ENCODE measurements at regions not wholly inside any gene's neighbourhood (a gene's known extent, or its start where the extent isn't known, plus 50 kb on each side); places are given as distances from the start of the nearest gene placed in this dataset.

GRCh38 chr21:24861471-24861870, 745.8 kb downstream of the MRPL39 start:
- no peak for DNase-seq

DNA sequence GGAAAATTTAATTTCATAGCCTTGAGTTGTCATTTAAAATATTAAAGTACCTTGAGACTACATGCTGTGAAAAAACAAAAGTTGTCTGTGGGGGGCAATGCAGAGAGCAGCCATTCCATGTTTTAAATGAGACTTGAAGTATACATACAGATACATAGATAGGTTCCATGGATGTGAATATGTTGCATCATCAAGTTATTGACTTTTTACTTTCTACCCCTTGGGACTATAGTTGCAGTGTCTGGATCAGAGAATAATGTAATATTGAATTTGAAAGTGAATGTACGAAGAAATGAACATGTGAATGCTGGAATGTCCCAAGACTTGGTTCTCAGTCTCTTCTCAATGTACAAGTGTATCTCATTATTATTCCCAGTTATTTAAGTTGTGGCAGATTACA, 751.0 kb downstream of the MRPL39 start:
- DNase-seq: no peak

GRCh38 chr21:24852610-24853195, 754.6 kb downstream of the MRPL39 start:
- DNase-seq: no peak

GRCh38 chr21:24850121-24850520, 757.2 kb downstream of the MRPL39 start:
- no peak for DNase-seq

DNA sequence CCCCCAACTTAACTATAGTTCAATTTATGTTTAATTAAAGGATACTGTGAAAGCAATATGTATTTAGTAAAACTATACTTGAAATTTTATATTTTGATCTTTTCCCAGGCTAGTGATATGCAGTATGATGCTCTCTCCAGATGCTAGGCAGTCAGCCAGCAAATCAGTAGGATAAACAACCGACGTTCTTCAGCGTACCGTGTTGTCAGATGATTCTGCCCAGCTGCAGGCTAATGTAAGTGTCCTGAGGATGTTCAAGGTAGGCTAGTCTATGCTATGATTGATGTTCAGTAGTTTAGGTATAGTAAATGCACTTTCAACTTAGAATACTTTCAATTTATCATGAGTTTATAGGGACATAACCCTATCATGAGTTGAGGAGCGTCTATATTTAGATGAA, 762.6 kb downstream of the MRPL39 start:
- no peak for DNase-seq

DNA sequence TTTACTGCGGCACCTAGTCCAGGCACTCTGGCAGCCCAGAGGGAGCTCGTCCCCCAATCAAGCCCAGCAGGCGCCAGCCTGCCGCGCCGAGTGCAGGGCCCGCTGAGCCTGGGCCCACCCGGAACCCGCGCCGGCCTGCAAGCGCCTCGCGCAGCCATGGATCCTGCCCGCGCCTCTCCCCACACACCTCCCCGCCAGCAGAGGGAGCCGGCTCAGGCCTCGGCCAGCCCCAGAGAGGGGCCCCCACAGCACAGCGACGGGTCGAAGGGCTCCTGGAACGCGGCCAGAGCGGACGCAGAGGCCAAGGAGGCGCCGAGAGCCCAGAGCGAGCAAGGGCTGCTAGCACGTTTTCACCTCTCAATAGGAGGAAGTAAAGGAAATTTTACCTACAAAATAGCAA, 767.0 kb downstream of the MRPL39 start:
- no peak for DNase-seq

DNA sequence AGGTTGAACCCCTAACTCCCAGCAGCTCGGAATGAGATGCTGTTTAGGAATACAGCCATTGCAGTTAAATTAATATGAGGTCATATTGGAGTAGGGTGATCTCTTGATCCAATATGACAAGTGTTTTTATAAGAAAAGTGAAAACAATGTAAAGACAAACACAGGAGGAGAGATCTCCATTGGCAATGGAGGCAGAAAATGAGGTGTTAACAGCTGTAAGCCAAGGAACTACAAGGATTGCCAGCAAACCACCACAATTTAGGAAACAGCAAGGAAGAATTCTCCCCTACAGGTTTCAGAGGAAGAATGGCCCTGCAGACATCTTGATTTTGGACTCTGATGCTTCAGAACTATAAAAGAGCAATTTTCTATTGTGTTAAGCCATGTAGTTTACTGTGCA, 774.3 kb downstream of the MRPL39 start:
- no peak for DNase-seq

- DNase-seq: no peak
These were observed 777.9 kb downstream of the MRPL39 start for GRCh38 chr21:24829397-24829796.

DNA sequence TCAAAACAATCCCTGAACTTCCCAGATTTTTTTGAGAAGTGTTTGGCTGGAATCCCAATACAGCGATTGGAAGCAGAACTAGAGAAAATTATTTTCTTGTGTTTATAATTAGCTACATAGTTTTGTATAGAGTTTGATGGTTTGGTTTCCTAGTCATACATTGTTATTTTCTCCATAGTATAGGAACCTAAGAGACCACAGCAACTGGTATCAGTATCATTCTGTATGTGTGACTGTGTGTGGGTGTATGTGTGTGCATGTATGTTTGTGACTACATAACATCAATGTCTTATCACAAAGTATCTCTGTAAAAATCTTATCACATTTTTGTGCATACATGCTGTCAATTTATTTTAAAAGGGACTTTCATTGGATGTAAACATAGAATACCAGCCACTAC, 780.5 kb downstream of the MRPL39 start:
- no peak for DNase-seq

- DNase-seq: no peak
These were observed 781.9 kb downstream of the MRPL39 start for GRCh38 chr21:24825348-24825747.

- DNase-seq: no peak
These were observed 783.1 kb downstream of the MRPL39 start for GRCh38 chr21:24824209-24824608.

- DNase-seq: no peak
These were observed 784.0 kb downstream of the MRPL39 start for GRCh38 chr21:24823247-24823646.

GRCh38 chr21:24785033-24785432, 822.2 kb downstream of the MRPL39 start:
- DNase-seq: no peak

- no peak for DNase-seq
These were observed 826.1 kb downstream of the MRPL39 start for GRCh38 chr21:24781146-24781545.

DNA sequence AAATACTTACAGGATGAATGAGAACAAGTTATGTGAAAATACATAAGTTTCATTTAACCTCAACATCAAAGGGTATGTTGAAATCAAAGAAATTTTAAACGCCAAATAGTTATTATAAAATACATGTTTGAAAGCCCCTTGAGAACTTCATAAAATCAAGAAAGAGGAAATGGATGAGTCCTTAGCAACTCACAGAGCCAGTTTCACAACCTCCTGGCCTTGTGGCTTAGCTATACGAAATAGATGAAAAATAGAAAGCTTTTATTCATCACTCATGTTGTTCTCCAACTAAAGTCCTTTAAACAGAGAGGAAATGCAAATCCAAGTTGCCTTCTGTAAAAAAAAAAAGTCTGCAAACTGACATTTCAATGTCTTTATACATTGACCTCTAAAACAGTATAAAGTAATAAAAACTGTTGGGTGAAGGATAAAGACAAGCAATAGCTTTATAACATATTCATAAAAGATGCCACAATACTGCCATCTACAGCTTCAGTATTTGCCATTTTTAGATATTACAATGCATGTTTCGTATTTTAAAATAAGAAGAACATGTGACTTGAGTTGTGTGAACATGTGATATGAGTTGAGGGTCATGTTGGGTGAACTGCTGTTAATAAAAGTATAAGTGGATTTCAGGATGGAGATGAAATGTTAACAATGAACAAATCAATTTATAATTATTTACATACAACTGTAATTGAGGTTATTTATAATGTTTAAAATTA, 847.8 kb downstream of the MRPL39 start:
- no peak for DNase-seq

GRCh38 chr21:24738063-24738462, 869.2 kb downstream of the MRPL39 start:
- DNase-seq: no peak

DNA sequence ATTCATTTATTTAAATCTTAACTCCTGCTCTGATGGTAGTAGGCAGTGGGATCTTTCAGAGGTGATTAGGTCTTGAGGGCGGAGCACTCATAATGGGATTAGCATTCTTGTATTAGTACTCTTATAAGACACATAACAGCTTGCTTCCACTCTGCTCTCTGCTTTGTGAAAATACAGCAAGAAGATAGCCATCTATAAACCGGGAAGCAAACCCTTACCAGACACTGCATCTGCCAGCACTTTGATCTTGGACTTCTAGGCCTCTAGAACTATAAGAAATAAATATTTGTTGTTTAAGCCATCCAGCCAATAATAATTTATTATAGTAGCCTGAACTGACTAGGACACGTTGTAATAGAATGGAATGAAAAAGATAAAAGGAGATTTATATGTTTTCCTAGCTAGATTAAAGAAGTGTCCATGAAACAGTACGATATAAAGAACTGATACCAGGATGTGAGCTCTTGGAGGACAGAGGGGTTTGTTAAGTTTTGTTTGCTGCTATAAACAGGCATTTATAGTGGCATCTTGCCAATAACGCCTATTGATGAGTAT, 869.9 kb downstream of the MRPL39 start:
- DNase-seq: no peak

DNA sequence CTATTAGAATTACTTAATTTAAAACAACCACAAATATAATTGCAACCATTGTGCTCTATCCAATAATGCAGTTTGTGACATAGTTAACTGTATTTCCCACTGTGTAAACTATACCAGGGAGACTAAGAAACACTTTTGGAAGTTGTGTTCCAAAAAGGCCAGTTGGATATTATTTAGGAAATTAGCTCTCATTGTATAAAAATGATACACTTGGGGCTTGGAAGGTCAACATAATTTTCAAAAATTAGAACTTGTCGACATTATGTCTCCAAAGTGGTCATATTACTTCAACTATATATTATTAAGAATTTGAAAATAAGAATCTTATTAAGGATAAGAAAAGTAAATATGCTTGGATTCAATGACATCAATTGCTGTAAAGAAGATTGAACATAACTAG, 876.6 kb downstream of the MRPL39 start:
- DNase-seq: no peak

GRCh38 chr21:24729568-24729967, 877.7 kb downstream of the MRPL39 start:
- DNase-seq: no peak

DNA sequence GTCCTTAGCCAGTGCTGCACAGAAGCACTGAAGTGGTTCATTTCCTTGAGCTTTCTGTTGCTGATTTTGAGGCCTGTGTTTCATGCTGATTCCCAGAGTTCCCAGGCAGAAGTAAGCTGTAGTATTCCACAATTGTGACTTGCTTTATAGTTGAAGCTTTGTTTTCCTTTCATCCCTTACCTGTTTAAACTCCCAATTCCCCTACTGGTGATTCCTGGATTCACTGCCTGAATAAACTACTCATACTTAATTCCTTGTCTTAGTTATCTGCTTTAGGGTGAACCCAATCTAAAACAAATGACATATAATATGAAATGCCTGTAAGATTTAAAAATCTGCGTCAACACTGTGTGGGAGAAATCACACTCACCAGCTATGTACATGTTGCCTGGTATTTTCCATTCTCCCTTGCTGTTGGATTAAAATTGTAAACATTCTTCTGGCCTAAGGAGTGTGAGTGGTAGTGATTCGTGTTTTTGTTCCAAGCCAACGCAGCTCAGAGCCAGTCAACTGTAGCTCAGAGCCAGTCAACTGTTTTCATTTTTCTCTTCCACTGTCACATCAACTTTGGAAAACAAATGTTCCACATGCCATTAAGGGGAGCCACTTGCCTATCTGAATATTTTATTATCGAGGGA, 879.4 kb downstream of the MRPL39 start:
- no peak for DNase-seq

DNA sequence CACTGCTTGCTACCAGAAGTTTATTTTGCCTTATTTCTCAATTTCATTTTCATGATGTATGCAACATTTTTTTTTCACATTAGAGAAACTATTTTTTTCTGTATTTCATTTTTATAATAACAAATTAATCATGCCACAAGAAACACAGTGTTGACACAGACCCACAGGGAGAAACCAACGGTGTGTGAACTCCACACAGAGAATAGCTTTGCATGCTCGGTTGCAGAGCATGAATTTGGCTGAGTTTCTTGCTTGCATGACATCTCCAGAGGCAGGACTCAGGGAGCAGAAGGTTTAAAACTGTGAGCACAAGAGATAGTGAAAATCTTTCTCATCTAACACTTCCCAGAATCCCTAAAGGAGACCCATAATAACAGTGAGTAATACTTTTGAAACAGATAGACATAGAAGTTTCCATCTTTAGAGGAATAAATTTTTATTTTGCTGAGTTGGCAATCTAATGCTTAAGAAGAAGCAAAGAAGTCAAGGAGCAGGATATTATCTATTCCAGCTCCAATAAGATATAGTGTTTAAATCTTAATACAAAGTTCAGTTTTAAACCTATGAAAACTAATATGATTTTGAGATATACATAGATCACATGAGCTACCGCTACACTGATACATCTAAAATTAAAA, 890.9 kb downstream of the MRPL39 start:
- no peak for DNase-seq

GRCh38 chr21:24714646-24715200, 892.6 kb downstream of the MRPL39 start:
- no peak for DNase-seq

- no peak for DNase-seq
These were observed 902.1 kb downstream of the MRPL39 start for GRCh38 chr21:24705201-24705600.

All from amniotic stem cell (primary cell).